AG09309 (cell line): ENCODE measurements at regions not wholly inside any gene's neighbourhood (a gene's known extent, or its start where the extent isn't known, plus 50 kb on each side); places are given as distances from the start of the nearest gene placed in this dataset.
A peak's percentile ranks its signal among the peaks of the same experiment; 100 is the strongest.

Experiments
- DNase-seq: peaks from one replicate; pipeline ENCODE4 v3.0.0-alpha.2; 2010; ENCODE audit warnings: low read depth
- H3K4me3 ChIP-seq: 2 replicates; pipeline ENCODE4 v1.5.1; 2011; ENCODE audit warnings: mild to moderate bottlenecking, low read depth, low read length, moderate library complexity; ENCODE audit not compliant: control insufficient read depth
- CTCF ChIP-seq: IDR thresholded peaks from 2 replicates; pipeline ENCODE4 v1.5.1; 2011; ENCODE audit warnings: mild to moderate bottlenecking, low read depth, low read length, inconsistent platforms; ENCODE audit not compliant: insufficient read depth, control insufficient read depth; ENCODE audit errors: missing control alignments

GRCh38 chr9:134585746-134586706, 55.6 kb upstream of the COL5A1 start:
- no peak overlapping the region for H3K4me3 ChIP-seq
- peak; percentile 54 for TF ChIP-seq CTCF
- no peak for DNase-seq

- DNase-seq, result no peak
- TF ChIP-seq CTCF, result no peak
- H3K4me3 ChIP-seq, result no peak overlapping the region
These were observed 51.9 kb upstream of the COL5A1 start for GRCh38 chr9:134589748-134590147.

GRCh38 chr9:134590240-134591081, 51.1 kb upstream of the COL5A1 start:
- DNase-seq, result no peak
- no peak for TF ChIP-seq CTCF
- no peak overlapping the region for H3K4me3 ChIP-seq

GRCh38 chr9:134591082-134591571, 50.5 kb upstream of the COL5A1 start:
- TF ChIP-seq CTCF, result no peak
- H3K4me3 ChIP-seq, result no peak overlapping the region
- no peak for DNase-seq

- DNase-seq, result peak; percentile 67
- no peak overlapping the region; the same call in none of the 2 replicates for H3K4me3 ChIP-seq
- no peak for TF ChIP-seq CTCF
These were observed 50.0 kb upstream of the COL5A1 start for GRCh38 chr9:134591573-134591981.
